NOMO-1 treated with DMSO at 0.1 percent for 48 hours (cell line): ENCODE measurements at regions not wholly inside any gene's neighbourhood (a gene's known extent, or its start where the extent isn't known, plus 50 kb on each side); places are given as distances from the start of the nearest gene placed in this dataset.
A peak's percentile ranks its signal among the peaks of the same experiment; 100 is the strongest.
"Not testable (repeated sequence)": the region's sequence is repeated elsewhere in the genome, so short reads cannot be mapped to it uniquely, and the experiment has no call there.

Experiments used
- DNase-seq: peaks from one replicate; lab custom pipeline; 2025; ENCODE audit not compliant: unreplicated experiment; lab: John Stamatoyannopoulos, UW

GRCh38 chr22:19599626-19600243, 75.5 kb upstream of the CLDN5 start:
- no peak for DNase-seq

- not testable (repeated sequence) for DNase-seq
Measured at GRCh38 chr22:19603346-19603745, 79.1 kb upstream of the CLDN5 start.

GRCh38 chr22:19603767-19604166, 79.6 kb upstream of the CLDN5 start:
- no peak for DNase-seq

- DNase-seq: no peak
Measured at GRCh38 chr22:19604711-19605268, 80.6 kb upstream of the CLDN5 start.

GRCh38 chr22:19605508-19606331, 81.5 kb upstream of the CLDN5 start:
- no peak for DNase-seq

- no peak for DNase-seq
Measured at GRCh38 chr22:19606332-19607191, 82.4 kb upstream of the CLDN5 start.

- no peak for DNase-seq
Measured at GRCh38 chr22:19607192-19608002, 83.2 kb upstream of the CLDN5 start.

GRCh38 chr22:19608003-19608690, 83.9 kb upstream of the CLDN5 start:
- DNase-seq: no peak

GRCh38 chr22:19609753-19610152, 85.5 kb upstream of the CLDN5 start:
- not testable (repeated sequence) for DNase-seq

GRCh38 chr22:19610518-19611253, 86.5 kb upstream of the CLDN5 start:
- DNase-seq: no peak

- DNase-seq: no peak
Measured at GRCh38 chr22:19611590-19611989, 87.4 kb upstream of the CLDN5 start.

- DNase-seq: peak; percentile 2
Measured at GRCh38 chr22:19612866-19613572, 88.8 kb upstream of the CLDN5 start.

- DNase-seq: no peak
Measured at GRCh38 chr22:19614536-19614863, 90.3 kb upstream of the CLDN5 start.

- no peak for DNase-seq
Measured at GRCh38 chr22:19615001-19615461, 90.8 kb upstream of the CLDN5 start.

GRCh38 chr22:19615867-19616581, 91.8 kb upstream of the CLDN5 start:
- DNase-seq: no peak

- no peak for DNase-seq
Measured at GRCh38 chr22:19619144-19620009, 94.9 kb upstream of the SEPTIN5 start.

GRCh38 chr22:19620742-19621371, 93.4 kb upstream of the SEPTIN5 start:
- DNase-seq: no peak
